ENCODE measurements at regions not wholly inside any gene's neighbourhood (a gene's known extent, or its start where the extent isn't known, plus 50 kb on each side); places are given as distances from the start of the nearest gene placed in this dataset.

- H3K4me3 ChIP-seq = no peak overlapping the region
- H3K27ac ChIP-seq = no peak overlapping the region
- 66 to 78% (median 73%) methylated on average over 1 to 2 of the region's 2 CpGs for WGBS, 4 donors
- H3K27me3 ChIP-seq = no peaks in the 10 kb centered on the region
- DNase-seq = no peak
- H3K9me3 ChIP-seq (replicated peaks in 1 of 3) = no peaks in the 10 kb centered on the region
- intact Hi-C loops (cut with DNase I) = no loop called here
- H3K36me3 ChIP-seq (replicated peaks in 1 of 2) = no peaks in the 10 kb centered on the region
- no peaks in the 10 kb centered on the region for H3K4me1 ChIP-seq (replicated peaks in 1 of 2)
- no peak for TF ChIP-seq CTCF (IDR thresholded peaks at IDR 0.05)
- TF ChIP-seq POLR2A (IDR thresholded peaks at IDR 0.05) = no peak
These were observed 277.6 kb upstream of the TRPC7 start for GRCh38 chr5:136642976-136643375.

GRCh38 chr5:136639616-136640015 lies 274.3 kb upstream of the TRPC7 start:
- no peak for DNase-seq
- H3K9me3 ChIP-seq (replicated peaks in 1 of 3) = no peaks in the 10 kb centered on the region
- WGBS, 4 donors = 84 to 97% (median 92%) methylated on average over 3 of the region's 3 CpGs
- no peaks in the 10 kb centered on the region for H3K27me3 ChIP-seq
- H3K27ac ChIP-seq = no peak overlapping the region
- intact Hi-C loops (cut with DNase I) = no loop called here
- H3K4me1 ChIP-seq (replicated peaks in 1 of 2) = no peaks in the 10 kb centered on the region
- no peaks in the 10 kb centered on the region for H3K36me3 ChIP-seq (replicated peaks in 1 of 2)
- H3K4me3 ChIP-seq = no peak overlapping the region
- TF ChIP-seq CTCF (IDR thresholded peaks at IDR 0.05) (no peak), POLR2A (IDR thresholded peaks at IDR 0.05) (no peak)

GRCh38 chr5:136638084-136638483 lies 272.7 kb upstream of the TRPC7 start:
- no peak for DNase-seq
- Histone ChIP-seq H3K4me3 (no peak overlapping the region), H3K4me1 (replicated peaks in 1 of 2) (no peaks in the 10 kb centered on the region), H3K9me3 (replicated peaks in 1 of 3) (no peaks in the 10 kb centered on the region), H3K36me3 (replicated peaks in 1 of 2) (no peaks in the 10 kb centered on the region), H3K27ac (no peak overlapping the region), H3K27me3 (no peaks in the 10 kb centered on the region)
- intact Hi-C loops (cut with DNase I) = no loop called here
- WGBS, 4 donors = 90 to 99% (median 95%) methylated on average over 1 of the region's 1 CpG
- no peak for TF ChIP-seq CTCF (IDR thresholded peaks at IDR 0.05)
- no peak for TF ChIP-seq POLR2A (IDR thresholded peaks at IDR 0.05)

GRCh38 chr5:136636001-136636400 lies 270.7 kb upstream of the TRPC7 start:
- Histone ChIP-seq H3K27me3 (no peaks in the 10 kb centered on the region), H3K4me1 (replicated peaks in 1 of 2) (no peaks in the 10 kb centered on the region), H3K4me3 (no peak overlapping the region), H3K27ac (no peak overlapping the region), H3K36me3 (replicated peaks in 1 of 2) (no peaks in the 10 kb centered on the region), H3K9me3 (replicated peaks in 1 of 3) (no peaks in the 10 kb centered on the region)
- no peak for DNase-seq
- intact Hi-C loops (cut with DNase I) = no loop called here
- WGBS, 4 donors = 77 to 100% (median 88%) methylated on average over 1 of the region's 1 CpG
- no peak for TF ChIP-seq POLR2A (IDR thresholded peaks at IDR 0.05)
- no peak for TF ChIP-seq CTCF (IDR thresholded peaks at IDR 0.05)
